ENCODE measurements at regions not wholly inside any gene's neighbourhood (a gene's known extent, or its start where the extent isn't known, plus 50 kb on each side); places are given as distances from the start of the nearest gene placed in this dataset.

DNA sequence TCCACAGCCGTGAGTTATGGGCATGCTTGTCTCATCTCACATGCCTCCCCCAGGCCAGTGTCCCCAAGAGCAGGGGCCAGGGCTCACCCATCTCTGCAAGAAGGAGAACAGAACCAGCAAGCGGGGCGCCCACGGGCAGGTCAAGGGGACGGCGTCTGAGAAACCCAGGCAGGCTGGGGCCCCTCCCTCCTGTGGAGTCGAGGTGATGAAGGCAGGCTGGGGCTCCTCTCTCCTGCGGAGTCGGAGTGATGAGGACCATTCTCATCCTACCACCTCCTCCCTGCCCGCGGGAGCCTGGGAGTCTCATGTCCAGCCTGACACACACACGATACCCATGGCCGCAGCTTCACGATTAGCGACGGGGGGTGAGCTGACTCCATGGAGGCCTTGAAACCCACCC is 141.9 kb downstream of the CTTN start:
- Mint-ChIP-seq H3K27ac (no peak overlapping the region), H3K4me1 (ENCODE audit: low read depth in 2 of 2) (no peaks in the 10 kb centered on the region), H3K27me3 (peaks cover 1 to 3% of the 10 kb centered on the region in 2 donors), H3K9me3 (no peaks in the 10 kb centered on the region), H3K36me3 (no peaks in the 10 kb centered on the region), H3K4me3 (no peak overlapping the region)
- DNase-seq (ENCODE audit: low spot score) (no peak), ATAC-seq (no peak)

DNA sequence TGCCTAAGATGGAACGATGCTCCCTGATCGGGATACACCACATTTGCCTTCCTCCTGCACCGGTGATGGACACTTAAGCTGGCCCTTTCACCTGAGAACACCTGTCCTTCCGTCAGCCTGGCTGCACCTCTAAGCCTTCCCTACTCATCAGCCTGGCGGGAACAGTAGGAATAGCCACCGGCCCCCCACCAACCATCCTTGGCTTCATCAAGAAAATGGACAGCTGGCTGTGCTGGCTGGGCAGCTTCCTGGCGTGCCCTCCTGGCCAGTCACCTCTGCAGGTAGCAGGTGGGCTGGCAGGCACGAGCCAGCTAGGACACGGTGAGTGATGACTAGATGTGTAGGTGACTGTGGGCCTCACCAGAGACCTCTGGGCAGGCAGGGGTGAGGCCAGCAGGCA is 142.8 kb downstream of the CTTN start:
- no peak for DNase-seq (ENCODE audit: low spot score)
- no peak for ATAC-seq
- H3K9me3 Mint-ChIP-seq, result no peaks in the 10 kb centered on the region

DNA sequence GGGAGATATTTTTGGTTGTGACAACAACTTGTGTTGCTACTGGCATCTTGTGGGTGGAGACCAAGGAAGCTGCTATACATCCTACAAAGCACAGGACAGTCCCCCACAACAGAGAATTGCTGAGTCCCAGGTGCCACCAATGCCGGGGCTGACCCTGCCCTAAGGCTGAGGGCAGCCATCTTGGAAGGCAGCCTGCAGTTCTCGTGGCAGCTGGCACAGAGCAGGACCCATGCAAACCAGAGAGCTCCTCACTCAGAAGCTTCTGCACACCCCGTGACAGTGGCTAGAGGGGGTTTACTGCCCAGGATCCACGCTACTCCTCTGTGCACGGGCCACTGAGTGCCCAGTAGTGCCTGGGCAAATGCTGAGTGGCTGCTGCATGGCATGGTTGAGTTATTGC is 143.4 kb downstream of the CTTN start:
- H3K4me1 Mint-ChIP-seq (ENCODE audit: low read depth in 2 of 2), result no peaks in the 10 kb centered on the region
- DNase-seq (ENCODE audit: low spot score) (no peak), ATAC-seq (no peak)
- H3K27ac Mint-ChIP-seq, result no peak overlapping the region
- no peaks in the 10 kb centered on the region for H3K27me3 Mint-ChIP-seq
- no peaks in the 10 kb centered on the region for H3K9me3 Mint-ChIP-seq
- H3K36me3 Mint-ChIP-seq, result no peaks in the 10 kb centered on the region
- H3K4me3 Mint-ChIP-seq, result no peak overlapping the region

More for the DNA sequence above, 142.8 kb downstream of the CTTN start:
- Mint-ChIP-seq H3K4me3 (no peak overlapping the region), H3K27me3 (no peaks in the 10 kb centered on the region), H3K27ac (no peak overlapping the region), H3K4me1 (ENCODE audit: low read depth in 2 of 2) (no peaks in the 10 kb centered on the region), H3K36me3 (no peaks in the 10 kb centered on the region)

DNA sequence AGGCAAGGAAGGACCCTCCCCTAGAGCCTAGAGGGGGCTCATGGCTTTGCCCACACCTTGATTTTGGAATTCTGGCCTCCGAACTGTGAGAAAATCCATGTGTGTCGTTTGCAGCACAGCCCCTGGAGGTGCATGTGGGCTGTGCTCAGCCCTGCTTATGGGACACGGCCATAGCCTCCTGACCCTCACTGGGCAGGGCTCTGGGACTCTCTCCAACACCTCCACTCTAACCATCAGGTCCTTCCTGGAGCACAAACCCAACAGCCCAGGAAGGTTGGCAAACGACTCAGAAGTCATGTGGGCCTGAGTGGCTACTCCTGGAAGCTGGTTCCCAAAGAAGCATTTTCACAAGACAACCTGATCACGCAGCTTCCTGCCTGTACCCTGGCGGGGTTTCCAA is 144.1 kb downstream of the CTTN start:
- Mint-ChIP-seq H3K36me3 (no peaks in the 10 kb centered on the region), H3K9me3 (no peaks in the 10 kb centered on the region), H3K27ac (no peak overlapping the region), H3K4me1 (ENCODE audit: low read depth in 2 of 2) (no peaks in the 10 kb centered on the region), H3K4me3 (no peak overlapping the region), H3K27me3 (peaks cover 0 to 4% of the 10 kb centered on the region in 2 donors)
- DNase-seq (ENCODE audit: low spot score) (peak; percentile 8), ATAC-seq (no peak)

DNA sequence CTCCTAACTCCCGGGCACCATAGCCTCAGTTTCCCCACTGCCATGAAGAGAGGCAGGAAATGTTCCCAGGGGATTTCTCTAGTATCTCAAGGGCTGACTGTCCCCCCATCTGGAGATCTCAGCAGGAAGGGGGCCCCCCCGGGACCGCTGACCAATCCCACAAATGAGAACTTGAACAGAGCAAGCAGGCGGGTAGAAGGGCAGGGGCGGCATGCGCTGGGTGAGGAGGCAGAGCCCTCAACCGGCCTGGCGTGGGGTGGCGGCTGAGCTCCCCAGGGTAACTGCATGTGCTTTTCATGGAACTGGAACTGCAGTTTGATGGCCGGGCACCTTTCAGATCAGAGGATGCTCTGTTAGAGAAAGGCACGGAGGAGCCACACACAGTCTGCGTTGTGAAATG is 144.5 kb downstream of the CTTN start:
- ATAC-seq (no peak), DNase-seq (ENCODE audit: low spot score) (peak; percentile 23)

DNA sequence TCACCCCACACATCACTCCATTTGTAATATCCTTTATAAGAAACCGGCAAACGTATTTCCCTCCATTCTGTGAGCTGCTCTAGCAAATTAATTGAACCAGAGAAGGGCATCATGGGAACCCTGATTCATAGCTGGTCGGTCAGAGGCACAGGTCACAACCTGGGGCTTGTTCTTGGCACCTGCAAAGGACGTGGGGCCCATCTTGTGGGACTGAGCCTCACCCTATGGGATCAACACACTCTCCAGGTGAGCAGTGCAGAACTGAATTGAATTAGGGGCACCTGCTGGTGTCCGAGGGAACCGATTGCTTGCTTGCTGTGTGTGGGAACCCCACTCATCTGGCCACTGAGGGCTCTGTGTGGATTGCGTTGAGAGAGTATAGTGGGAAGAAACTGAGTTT is 145.3 kb downstream of the CTTN start:
- H3K36me3 Mint-ChIP-seq, result no peaks in the 10 kb centered on the region
- DNase-seq (ENCODE audit: low spot score) (peak; percentile 50), ATAC-seq (no peak)
- no peaks in the 10 kb centered on the region for H3K9me3 Mint-ChIP-seq
- peaks cover 0 to 4% of the 10 kb centered on the region in 2 donors for H3K27me3 Mint-ChIP-seq
- no peaks in the 10 kb centered on the region for H3K4me1 Mint-ChIP-seq (ENCODE audit: low read depth in 2 of 2)
- no peak overlapping the region for H3K4me3 Mint-ChIP-seq
- no peak overlapping the region for H3K27ac Mint-ChIP-seq

More for the DNA sequence above, 144.5 kb downstream of the CTTN start:
- no peaks in the 10 kb centered on the region for H3K9me3 Mint-ChIP-seq
- H3K27ac Mint-ChIP-seq, result no peak overlapping the region
- H3K27me3 Mint-ChIP-seq, result peaks cover 0 to 4% of the 10 kb centered on the region in 2 donors
- H3K4me3 Mint-ChIP-seq, result no peak overlapping the region
- H3K4me1 Mint-ChIP-seq (ENCODE audit: low read depth in 2 of 2), result no peaks in the 10 kb centered on the region
- no peaks in the 10 kb centered on the region for H3K36me3 Mint-ChIP-seq

DNA sequence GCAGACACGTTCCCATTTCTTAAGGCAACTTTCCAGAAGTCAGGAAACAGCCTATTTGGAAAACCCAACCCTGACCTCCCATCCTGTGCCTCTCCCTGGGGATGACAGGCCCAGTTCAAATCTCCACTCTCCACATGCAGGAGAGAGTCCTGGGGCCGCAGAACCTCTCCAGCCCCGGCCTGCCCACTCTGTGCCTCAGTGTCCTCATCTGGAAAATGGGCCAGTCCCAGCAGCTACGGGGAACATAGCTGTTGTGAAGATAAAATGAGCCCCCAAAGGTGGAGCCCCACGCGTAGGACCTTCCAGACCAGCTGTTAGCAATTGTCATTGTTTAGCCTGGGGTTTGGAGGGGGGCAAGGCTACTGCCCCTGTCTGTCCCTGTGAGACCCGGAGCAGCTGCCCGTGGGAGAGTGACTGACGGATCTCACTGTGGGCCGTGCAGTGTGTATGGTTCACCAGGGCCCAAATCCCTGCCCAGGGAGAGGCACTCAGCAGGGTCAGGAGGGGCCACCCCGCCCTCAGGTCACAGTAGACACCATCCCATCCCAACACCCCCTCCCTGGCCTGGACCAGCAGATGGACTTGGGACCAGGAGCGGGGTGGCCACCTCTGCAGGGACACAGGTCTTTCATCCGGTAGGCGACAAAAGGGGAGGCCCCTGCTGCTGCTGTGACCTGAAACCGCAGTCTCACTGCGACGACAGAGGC is 145.9 kb downstream of the CTTN start:
- H3K36me3 Mint-ChIP-seq, result no peaks in the 10 kb centered on the region
- no peaks in the 10 kb centered on the region for H3K4me1 Mint-ChIP-seq (ENCODE audit: low read depth in 2 of 2)
- H3K9me3 Mint-ChIP-seq, result no peaks in the 10 kb centered on the region
- H3K4me3 Mint-ChIP-seq, result no peak overlapping the region
- peak; percentile 57 for DNase-seq (ENCODE audit: low spot score)
- ATAC-seq, result no peak
- H3K27ac Mint-ChIP-seq, result no peak overlapping the region
- H3K27me3 Mint-ChIP-seq, result peaks cover 0 to 4% of the 10 kb centered on the region in 2 donors

DNA sequence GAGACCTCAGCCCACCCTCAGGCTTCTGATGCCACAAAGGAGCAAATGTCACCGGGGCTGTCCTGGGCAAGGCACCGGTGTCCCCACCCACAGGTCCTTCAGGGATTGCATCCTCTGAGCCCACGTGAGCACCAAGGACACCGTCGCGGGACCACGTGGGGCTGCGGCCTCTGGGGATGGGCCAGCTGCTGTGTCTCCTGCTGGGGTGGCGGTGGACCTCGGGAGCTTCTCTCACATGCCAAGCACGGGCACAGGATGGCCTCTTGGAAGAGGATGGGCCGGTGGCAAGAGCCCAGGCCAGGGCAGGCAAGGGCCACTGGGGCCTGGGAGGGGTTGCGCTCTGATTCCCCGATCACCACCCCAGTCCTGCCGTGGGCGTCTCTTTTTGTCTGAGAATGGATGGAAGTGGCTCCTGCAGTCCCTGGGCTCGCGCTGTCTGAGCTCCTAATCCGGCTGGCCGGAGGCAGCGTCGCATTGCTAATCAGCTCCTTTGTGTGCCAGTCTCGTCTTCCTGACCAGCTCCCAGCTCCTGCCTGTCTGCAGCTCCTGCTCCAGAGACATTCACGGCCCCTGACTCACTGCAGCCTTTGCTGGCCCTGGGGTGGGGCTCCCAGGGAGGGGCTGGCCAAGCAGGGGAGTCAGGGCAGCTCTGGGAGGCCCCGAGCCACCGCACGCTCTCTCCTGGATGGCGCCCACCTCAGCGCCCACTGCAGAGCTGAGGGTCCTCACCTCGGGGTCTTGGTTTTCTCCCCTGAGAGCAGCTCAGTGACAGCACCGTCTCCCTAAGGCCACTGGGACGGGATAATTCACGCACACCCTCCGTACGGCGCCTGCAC is 146.7 kb downstream of the CTTN start:
- no peak overlapping the region for H3K4me3 Mint-ChIP-seq
- DNase-seq (ENCODE audit: low spot score) (peak; percentile 57), ATAC-seq (no peak)
- no peaks in the 10 kb centered on the region for H3K4me1 Mint-ChIP-seq (ENCODE audit: low read depth in 2 of 2)
- H3K9me3 Mint-ChIP-seq, result no peaks in the 10 kb centered on the region
- no peak overlapping the region for H3K27ac Mint-ChIP-seq
- H3K36me3 Mint-ChIP-seq, result no peaks in the 10 kb centered on the region
- H3K27me3 Mint-ChIP-seq, result peaks cover 0 to 4% of the 10 kb centered on the region in 2 donors

DNA sequence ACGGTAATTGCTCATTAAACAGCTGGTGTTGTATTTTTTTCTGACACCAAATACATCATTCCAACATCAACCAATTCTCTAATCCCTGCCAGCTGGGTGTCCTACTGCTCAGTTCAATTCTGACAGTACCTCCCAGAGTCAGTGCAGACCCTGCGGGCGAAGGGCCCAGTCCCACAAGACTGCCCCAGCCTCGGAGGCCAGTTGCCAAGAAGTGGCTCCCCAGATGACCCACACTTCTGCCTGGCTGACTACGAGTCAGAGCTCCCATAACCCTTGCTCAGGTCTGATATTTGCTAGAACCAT is 147.2 kb downstream of the CTTN start:
- Mint-ChIP-seq H3K27me3 (peaks cover 0 to 4% of the 10 kb centered on the region in 2 donors), H3K4me3 (no peak overlapping the region), H3K4me1 (ENCODE audit: low read depth in 2 of 2) (no peaks in the 10 kb centered on the region), H3K27ac (no peak overlapping the region), H3K9me3 (no peaks in the 10 kb centered on the region), H3K36me3 (no peaks in the 10 kb centered on the region)
- no peak for ATAC-seq
- DNase-seq (ENCODE audit: low spot score), result peak; percentile 10

DNA sequence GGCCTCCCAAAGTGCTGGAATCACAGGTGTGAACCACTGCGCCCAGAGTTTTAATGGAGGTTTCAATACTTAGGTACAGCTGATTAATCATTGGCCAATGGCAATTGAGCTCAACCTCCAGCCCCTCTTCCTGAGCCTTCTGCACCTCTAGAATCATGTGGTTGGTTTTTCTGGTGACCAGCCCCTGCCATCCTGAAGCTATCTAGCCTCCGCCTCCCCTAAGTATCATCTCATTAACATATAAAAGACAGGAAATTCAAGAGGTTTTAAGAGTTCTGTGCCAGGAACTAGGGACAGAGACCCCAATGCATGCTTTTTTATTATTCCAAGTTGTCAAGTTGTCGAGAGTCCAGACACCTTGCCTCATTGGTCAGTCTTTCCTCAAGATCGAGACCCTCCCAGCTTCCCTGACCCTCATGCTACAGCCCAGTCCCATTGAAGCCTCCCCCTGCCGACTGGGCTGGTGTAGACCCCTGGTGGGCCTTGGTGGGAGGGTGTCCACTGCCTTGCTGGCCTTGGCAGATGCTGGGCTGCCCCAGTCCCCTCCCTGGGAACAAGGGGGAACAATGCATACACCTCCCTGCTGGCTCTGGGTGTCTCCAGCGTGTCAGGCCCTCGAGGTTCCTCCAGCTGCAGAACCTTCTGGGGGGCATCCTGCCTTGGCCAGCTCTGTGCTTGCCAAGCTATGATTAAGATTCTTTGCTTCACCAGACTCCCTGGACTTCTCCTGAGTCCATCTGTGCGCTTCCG is 148.0 kb downstream of the CTTN start:
- H3K9me3 Mint-ChIP-seq, result no peaks in the 10 kb centered on the region
- H3K4me3 Mint-ChIP-seq, result no peak overlapping the region
- peak; percentile 32 for DNase-seq (ENCODE audit: low spot score)

DNA sequence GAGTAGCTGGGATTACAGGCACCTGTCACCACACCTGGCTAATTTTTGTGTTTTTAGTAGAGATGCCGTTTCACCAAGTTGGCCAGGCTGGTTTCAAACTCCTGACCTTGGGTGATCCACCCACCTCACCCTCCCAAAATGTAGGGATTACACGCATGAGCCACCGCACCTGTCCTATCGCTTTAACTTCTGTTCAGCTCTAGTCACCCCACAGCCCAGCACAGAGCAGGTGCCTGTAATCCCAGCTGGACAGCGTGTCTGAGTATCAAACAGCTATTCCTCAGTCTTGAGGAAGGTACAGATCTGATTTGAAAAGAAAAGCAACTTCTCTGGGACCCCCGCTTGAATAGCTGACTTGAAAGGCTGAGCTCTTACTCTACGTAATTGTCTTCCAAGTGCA is 149.1 kb downstream of the CTTN start:
- no peak overlapping the region for H3K27ac Mint-ChIP-seq
- peaks cover 0 to 4% of the 10 kb centered on the region in 2 donors for H3K27me3 Mint-ChIP-seq
- H3K4me3 Mint-ChIP-seq, result no peak overlapping the region
- DNase-seq (ENCODE audit: low spot score) (peak; percentile 18), ATAC-seq (no peak)
- no peaks in the 10 kb centered on the region for H3K9me3 Mint-ChIP-seq
- no peaks in the 10 kb centered on the region for H3K4me1 Mint-ChIP-seq (ENCODE audit: low read depth in 2 of 2)
- no peaks in the 10 kb centered on the region for H3K36me3 Mint-ChIP-seq

More for the DNA sequence above, 148.0 kb downstream of the CTTN start:
- peaks cover 0 to 4% of the 10 kb centered on the region in 2 donors for H3K27me3 Mint-ChIP-seq
- no peaks in the 10 kb centered on the region for H3K36me3 Mint-ChIP-seq
- H3K4me1 Mint-ChIP-seq (ENCODE audit: low read depth in 2 of 2), result no peaks in the 10 kb centered on the region
- no peak overlapping the region for H3K27ac Mint-ChIP-seq
- ATAC-seq, result no peak

DNA sequence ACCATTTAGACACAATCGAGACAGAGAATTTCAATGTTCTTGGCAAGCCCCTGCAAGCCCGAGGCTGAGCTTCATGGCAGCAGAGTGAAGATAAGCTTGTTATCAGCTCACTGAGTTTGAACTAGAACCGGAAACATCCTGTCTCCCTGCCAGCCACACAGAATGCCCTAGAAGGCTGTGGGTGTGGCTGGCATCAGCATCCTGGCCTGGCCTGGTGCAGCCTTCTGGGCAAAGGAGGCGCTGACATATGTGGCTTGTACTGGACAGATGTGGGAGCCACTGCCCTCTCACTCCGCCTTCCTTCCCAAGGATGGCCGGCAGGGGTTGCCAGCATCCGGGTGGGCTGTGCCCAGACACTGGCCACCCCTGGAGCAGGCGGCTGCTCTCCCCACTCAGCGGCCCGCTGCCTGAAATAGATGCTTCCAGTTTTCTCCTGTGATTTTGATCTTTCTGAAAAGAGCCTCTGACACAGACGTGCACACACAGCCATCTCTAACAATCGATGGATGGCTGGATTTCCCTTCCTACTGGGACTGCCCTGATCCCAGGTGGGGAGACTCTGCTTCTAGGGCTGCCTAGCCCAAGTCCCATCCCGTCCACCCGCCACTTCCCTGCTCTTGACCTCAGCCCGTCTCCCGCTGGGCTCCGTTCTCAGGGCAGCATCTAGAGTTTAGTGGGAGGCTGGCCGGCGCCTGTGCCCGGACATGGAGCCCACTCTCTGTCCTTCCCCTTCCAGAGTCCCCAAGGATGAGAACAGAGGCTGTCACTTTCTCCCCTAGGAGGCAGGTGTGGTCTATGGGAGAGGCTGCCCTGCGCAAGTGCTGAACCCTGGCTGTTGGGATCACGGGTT is 149.7 kb downstream of the CTTN start:
- Mint-ChIP-seq H3K27ac (no peak overlapping the region), H3K4me3 (no peak overlapping the region), H3K9me3 (no peaks in the 10 kb centered on the region), H3K27me3 (peaks cover 0 to 4% of the 10 kb centered on the region in 2 donors), H3K4me1 (ENCODE audit: low read depth in 2 of 2) (no peaks in the 10 kb centered on the region), H3K36me3 (no peaks in the 10 kb centered on the region)
- ATAC-seq, result no peak
- DNase-seq (ENCODE audit: low spot score), result peak; percentile 57

DNA sequence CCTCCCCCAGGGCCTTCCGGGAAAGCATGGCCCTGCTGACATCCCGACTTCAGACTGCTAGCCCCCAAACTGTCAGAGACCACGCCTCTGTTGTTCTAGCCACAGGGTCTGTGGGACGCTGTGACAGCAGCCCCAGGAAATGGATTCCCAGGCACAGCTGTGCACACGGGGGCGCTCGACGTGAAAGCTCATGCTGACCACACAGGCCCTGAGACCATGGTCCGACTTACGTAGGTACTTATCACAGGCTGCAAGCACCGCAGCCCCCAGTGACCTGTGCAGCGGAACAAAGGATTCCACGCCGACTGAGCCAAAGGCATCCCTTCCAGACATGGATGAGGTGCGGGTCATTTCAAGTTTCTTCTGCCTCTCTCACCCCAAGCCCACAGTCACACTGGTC is 150.6 kb downstream of the CTTN start:
- no peaks in the 10 kb centered on the region for H3K9me3 Mint-ChIP-seq
- H3K4me3 Mint-ChIP-seq, result no peak overlapping the region
- H3K36me3 Mint-ChIP-seq, result no peaks in the 10 kb centered on the region
- H3K27ac Mint-ChIP-seq, result no peak overlapping the region
- DNase-seq (ENCODE audit: low spot score), result peak; percentile 44
- peaks cover 0 to 4% of the 10 kb centered on the region in 2 donors for H3K27me3 Mint-ChIP-seq
- no peak for ATAC-seq
- no peaks in the 10 kb centered on the region for H3K4me1 Mint-ChIP-seq (ENCODE audit: low read depth in 2 of 2)

All from natural killer cell treated with Interleukin-12 subunit alpha and Interleukin-12 subunit beta and Interleukin-15 and Interleukin-18, amount 100 ng/mL, for 72 hours (primary cell).